ENCODE measurements at regions not wholly inside any gene's neighbourhood (a gene's known extent, or its start where the extent isn't known, plus 50 kb on each side); places are given as distances from the start of the nearest gene placed in this dataset.
"Not testable (repeated sequence)": the region's sequence is repeated elsewhere in the genome, so short reads cannot be mapped to it uniquely, and the experiment has no call there.

GRCh38 chrX:19912-20571 lies 261.1 kb upstream of the PLCXD1 start:
- peak overlapping the region; percentile 55 for H3K4me3 ChIP-seq (ENCODE audit: low read depth, low read length, poor library complexity, severe bottlenecking)
- H4K20me1 ChIP-seq (ENCODE audit: insufficient read depth, low read length): no peaks in the 10 kb centered on the region
- TF ChIP-seq CTCF (conservative IDR thresholded peaks at IDR 0.05; ENCODE audit: low read length): peak; percentile 34
- no peak for TF ChIP-seq EZH2phosphoT487 (IDR thresholded peaks at IDR 0.05; ENCODE audit: borderline replicate concordance, low read depth, low read length)
- peak overlapping the region; percentile 62 for H3K4me2 ChIP-seq (ENCODE audit: low read length)
- H3K9me2 ChIP-seq (ENCODE audit: insufficient read depth, low read length): no peaks in the 10 kb centered on the region
- CTCF ChIA-PET (ENCODE audit: unreplicated experiment): no interaction called here
- no TSS peak for BruUV-seq (replicated peaks)
- no peaks in the 10 kb centered on the region for H3K4me1 ChIP-seq (ENCODE audit: insufficient read depth, low read length, poor library complexity, severe bottlenecking)
- no peak overlapping the region for H3K27ac ChIP-seq (ENCODE audit: low read depth, low read length, poor library complexity, severe bottlenecking)
- H3K36me3 ChIP-seq (ENCODE audit: insufficient read depth, low read length): no peaks in the 10 kb centered on the region
- peak; percentile 21 for DNase-seq (ENCODE audit: low spot score)
- POLR2A ChIA-PET: no interaction called here
- no peaks in the 10 kb centered on the region for H3K79me2 ChIP-seq (ENCODE audit: insufficient read depth, low read depth, low read length)
- no peaks in the 10 kb centered on the region for H3K9me3 ChIP-seq (ENCODE audit: low read length)
- no peak overlapping the region for H2AFZ ChIP-seq (ENCODE audit: low read length)
- intact Hi-C loops (cut with micrococcal nuclease; ENCODE audit: unreplicated experiment): no loop called here

GRCh38 chrX:24139-24538 lies 257.0 kb upstream of the PLCXD1 start:
- H3K79me2 ChIP-seq (ENCODE audit: insufficient read depth, low read depth, low read length); POLR2A ChIA-PET; H3K4me1 ChIP-seq (ENCODE audit: insufficient read depth, low read length, poor library complexity, severe bottlenecking); H3K4me2 ChIP-seq (ENCODE audit: low read length); DNase-seq (ENCODE audit: low spot score); H3K4me3 ChIP-seq (ENCODE audit: low read depth, low read length, poor library complexity, severe bottlenecking); H3K36me3 ChIP-seq (ENCODE audit: insufficient read depth, low read length); H3K9me2 ChIP-seq (ENCODE audit: insufficient read depth, low read length); H4K20me1 ChIP-seq (ENCODE audit: insufficient read depth, low read length); CTCF ChIA-PET (ENCODE audit: unreplicated experiment); H2AFZ ChIP-seq (ENCODE audit: low read length); H3K9me3 ChIP-seq (ENCODE audit: low read length); intact Hi-C loops (cut with micrococcal nuclease; ENCODE audit: unreplicated experiment); H3K27ac ChIP-seq (ENCODE audit: low read depth, low read length, poor library complexity, severe bottlenecking); BruUV-seq (replicated peaks): not testable (repeated sequence)
